Prostate gland (tissue), 2 donors: ENCODE measurements at regions not wholly inside any gene's neighbourhood (a gene's known extent, or its start where the extent isn't known, plus 50 kb on each side); places are given as distances from the start of the nearest gene placed in this dataset.

ENCODE experiments used
- CTCF ChIP-seq, 4 experiments: fragments of 200-600 bp in 2 of 4; fragments of 450-650 bp in 2 of 4; sonication (generic) in 2 of 4; IDR thresholded peaks; 1 replicate in 3 of 4; 2 replicates in 1 of 4; pipeline ENCODE4 v1.5.1; 2016 to 2019; ENCODE audit warnings: antibody characterized with exemption in 4 of 4, mild to moderate bottlenecking in 2 of 4, moderate library complexity in 2 of 4
- POLR2A ChIP-seq: fragments of 450-650 bp; IDR thresholded peaks from one replicate; pipeline ENCODE4 v1.6.1; 2016; ENCODE audit warnings: antibody characterized with exemption, mild to moderate bottlenecking

GRCh38 chr2:150109028-150109427 lies 378.4 kb downstream of the RND3 start:
- no peak for TF ChIP-seq POLR2A
- TF ChIP-seq CTCF (IDR thresholded peaks at IDR 0.05) = no peak
